ENCODE measurements at regions not wholly inside any gene's neighbourhood (a gene's known extent, or its start where the extent isn't known, plus 50 kb on each side); places are given as distances from the start of the nearest gene placed in this dataset.

DNA sequence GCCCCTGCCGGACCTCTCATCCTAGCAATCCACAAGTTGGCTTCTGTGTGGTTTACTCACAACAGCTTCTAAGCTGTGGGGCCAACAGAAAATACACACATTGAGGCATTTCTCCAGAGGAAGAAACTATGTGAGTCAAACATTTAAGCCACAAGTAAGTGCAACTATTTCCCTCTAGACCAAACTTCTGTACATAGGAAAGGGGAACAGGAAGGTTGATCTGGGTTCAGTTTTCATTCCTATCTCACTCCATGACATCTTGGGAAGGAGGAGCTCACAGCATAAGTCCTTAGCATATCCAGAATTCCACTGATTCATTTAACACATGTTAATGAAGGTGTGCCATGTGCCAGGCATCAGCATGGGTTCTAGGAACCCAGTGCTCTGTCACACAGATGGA lies 72.8 kb upstream of the PICALM start:
- TF ChIP-seq EP300 (IDR thresholded peaks at IDR 0.05; ENCODE audit: borderline replicate concordance) (no peak), TAF1 (IDR thresholded peaks at IDR 0.05; ENCODE audit: low read depth) (no peak), EGR1 (IDR thresholded peaks at IDR 0.05) (no peak), TCF12 (IDR thresholded peaks at IDR 0.05; ENCODE audit: low read depth) (no peak), CREB1 (IDR thresholded peaks at IDR 0.05; ENCODE audit: low read depth) (no peak), TEAD4 (IDR thresholded peaks at IDR 0.05) (no peak), NFIC (IDR thresholded peaks at IDR 0.05) (no peak), YY1 (IDR thresholded peaks at IDR 0.05; ENCODE audit: low read depth) (no peak)
- TF ChIP-seq, protein P1, sequence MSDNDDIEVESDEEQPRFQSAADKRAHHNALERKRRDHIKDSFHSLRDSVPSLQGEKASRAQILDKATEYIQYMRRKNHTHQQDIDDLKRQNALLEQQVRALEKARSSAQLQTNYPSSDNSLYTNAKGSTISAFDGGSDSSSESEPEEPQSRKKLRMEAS (IDR thresholded peaks at IDR 0.05): no peak
- TF ChIP-seq, protein P2, sequence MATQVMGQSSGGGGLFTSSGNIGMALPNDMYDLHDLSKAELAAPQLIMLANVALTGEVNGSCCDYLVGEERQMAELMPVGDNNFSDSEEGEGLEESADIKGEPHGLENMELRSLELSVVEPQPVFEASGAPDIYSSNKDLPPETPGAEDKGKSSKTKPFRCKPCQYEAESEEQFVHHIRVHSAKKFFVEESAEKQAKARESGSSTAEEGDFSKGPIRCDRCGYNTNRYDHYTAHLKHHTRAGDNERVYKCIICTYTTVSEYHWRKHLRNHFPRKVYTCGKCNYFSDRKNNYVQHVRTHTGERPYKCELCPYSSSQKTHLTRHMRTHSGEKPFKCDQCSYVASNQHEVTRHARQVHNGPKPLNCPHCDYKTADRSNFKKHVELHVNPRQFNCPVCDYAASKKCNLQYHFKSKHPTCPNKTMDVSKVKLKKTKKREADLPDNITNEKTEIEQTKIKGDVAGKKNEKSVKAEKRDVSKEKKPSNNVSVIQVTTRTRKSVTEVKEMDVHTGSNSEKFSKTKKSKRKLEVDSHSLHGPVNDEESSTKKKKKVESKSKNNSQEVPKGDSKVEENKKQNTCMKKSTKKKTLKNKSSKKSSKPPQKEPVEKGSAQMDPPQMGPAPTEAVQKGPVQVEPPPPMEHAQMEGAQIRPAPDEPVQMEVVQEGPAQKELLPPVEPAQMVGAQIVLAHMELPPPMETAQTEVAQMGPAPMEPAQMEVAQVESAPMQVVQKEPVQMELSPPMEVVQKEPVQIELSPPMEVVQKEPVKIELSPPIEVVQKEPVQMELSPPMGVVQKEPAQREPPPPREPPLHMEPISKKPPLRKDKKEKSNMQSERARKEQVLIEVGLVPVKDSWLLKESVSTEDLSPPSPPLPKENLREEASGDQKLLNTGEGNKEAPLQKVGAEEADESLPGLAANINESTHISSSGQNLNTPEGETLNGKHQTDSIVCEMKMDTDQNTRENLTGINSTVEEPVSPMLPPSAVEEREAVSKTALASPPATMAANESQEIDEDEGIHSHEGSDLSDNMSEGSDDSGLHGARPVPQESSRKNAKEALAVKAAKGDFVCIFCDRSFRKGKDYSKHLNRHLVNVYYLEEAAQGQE (IDR thresholded peaks at IDR 0.05; ENCODE audit: low read depth): no peak

DNA sequence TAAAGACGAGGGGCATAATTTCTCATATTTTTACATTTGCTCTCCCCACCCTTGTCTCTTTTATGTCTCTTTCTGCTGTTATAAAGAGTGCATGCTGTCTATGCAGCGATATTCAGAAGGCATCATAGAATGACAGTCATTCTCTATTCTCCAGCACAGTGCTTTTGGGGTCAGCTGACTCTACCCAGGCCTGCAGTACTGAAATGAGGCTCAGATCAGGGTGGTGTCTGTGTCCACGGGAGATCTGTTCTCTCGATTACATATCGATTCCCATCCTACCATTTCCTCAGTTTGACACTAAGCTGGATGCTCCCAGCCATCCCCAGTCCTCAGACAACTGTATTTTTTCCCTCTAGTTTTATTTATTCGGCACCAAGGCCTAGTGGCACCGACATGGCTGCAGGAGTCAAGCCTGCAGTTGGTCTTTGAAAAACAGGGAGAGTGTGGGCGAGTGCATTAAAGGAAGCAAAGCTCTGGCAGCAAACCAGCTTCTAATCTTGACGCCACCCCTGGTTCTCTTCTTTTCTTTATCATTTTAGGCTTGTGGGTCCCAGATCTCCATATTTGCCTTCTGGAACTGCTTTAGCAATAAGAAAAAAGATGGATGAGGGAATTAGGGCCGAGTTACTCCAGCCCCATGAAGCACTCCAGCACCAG lies 71.6 kb upstream of the PICALM start:
- no peak for TF ChIP-seq CREB1 (IDR thresholded peaks at IDR 0.05; ENCODE audit: low read depth)
- TF ChIP-seq EP300 (IDR thresholded peaks at IDR 0.05; ENCODE audit: borderline replicate concordance): no peak
- TF ChIP-seq NFIC (IDR thresholded peaks at IDR 0.05): no peak
- no peak for TF ChIP-seq TCF12 (IDR thresholded peaks at IDR 0.05; ENCODE audit: low read depth)
- TF ChIP-seq, protein P2 (IDR thresholded peaks at IDR 0.05; ENCODE audit: low read depth): no peak
- no peak for TF ChIP-seq RAD21 (IDR thresholded peaks at IDR 0.05; ENCODE audit: low read depth)
- TF ChIP-seq, protein P3, sequence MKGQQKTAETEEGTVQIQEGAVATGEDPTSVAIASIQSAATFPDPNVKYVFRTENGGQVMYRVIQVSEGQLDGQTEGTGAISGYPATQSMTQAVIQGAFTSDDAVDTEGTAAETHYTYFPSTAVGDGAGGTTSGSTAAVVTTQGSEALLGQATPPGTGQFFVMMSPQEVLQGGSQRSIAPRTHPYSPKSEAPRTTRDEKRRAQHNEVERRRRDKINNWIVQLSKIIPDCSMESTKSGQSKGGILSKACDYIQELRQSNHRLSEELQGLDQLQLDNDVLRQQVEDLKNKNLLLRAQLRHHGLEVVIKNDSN (IDR thresholded peaks at IDR 0.05): no peak
- no peak for TF ChIP-seq FOXM1 (IDR thresholded peaks at IDR 0.05; ENCODE audit: borderline replicate concordance, low read depth)
- TF ChIP-seq, protein P1 (IDR thresholded peaks at IDR 0.05): no peak
- no peak for TF ChIP-seq EGR1 (IDR thresholded peaks at IDR 0.05)
- no peak for TF ChIP-seq TEAD4 (IDR thresholded peaks at IDR 0.05)
- no peak for TF ChIP-seq ZBTB7A (IDR thresholded peaks at IDR 0.05; ENCODE audit: low read depth)

DNA sequence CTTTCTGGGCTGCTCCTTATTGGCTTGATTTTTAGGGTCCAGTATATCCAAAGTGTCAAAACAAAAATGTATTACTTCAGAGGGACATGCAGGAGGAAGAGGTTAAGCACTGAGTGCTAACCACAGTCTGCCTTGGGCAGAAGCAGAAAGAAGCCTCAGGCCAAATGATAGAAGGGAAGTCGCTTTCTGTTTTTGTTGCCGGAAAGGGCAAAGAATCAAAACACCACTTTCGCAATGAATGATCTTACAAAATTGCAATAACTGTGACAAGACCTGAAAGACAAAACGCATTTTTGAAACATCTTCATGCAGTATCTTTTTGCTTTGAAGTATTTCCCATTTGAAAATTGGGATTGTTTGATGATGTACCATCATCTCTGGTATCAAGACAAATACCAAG lies 70.1 kb upstream of the PICALM start:
- TF ChIP-seq EGR1 (IDR thresholded peaks at IDR 0.05): no peak
- TF ChIP-seq, protein P3 (IDR thresholded peaks at IDR 0.05): no peak
- TF ChIP-seq CEBPB (IDR thresholded peaks at IDR 0.05): no peak
- no peak for TF ChIP-seq YY1 (IDR thresholded peaks at IDR 0.05; ENCODE audit: low read depth)
- TF ChIP-seq NFIC (IDR thresholded peaks at IDR 0.05): no peak
- TF ChIP-seq, protein P1 (IDR thresholded peaks at IDR 0.05): no peak
- no peak for TF ChIP-seq TEAD4 (IDR thresholded peaks at IDR 0.05)
- no peak for TF ChIP-seq FOXM1 (IDR thresholded peaks at IDR 0.05; ENCODE audit: borderline replicate concordance, low read depth)
- TF ChIP-seq, protein P2 (IDR thresholded peaks at IDR 0.05; ENCODE audit: low read depth): no peak

DNA sequence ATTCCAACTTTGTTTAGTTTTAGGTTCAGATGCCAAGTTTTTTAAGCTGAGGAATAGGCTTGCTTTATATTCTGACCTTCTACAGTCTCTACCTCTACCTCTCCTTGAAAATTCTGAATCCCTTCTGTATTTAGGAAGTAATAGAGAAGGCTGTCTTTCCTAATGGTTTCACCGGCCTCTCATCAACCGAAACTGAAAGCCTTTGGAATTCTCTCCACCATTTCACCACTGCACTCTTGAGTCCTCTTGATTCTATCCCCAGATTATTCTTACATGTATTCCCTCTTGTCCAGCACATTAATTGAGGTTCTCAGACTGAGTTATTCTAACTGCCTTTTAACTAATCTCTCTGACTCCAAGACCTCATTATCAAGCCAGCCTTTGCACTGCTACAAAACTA lies 67.7 kb upstream of the PICALM start:
- TF ChIP-seq NFIC (IDR thresholded peaks at IDR 0.05) (no peak), ZBTB7A (IDR thresholded peaks at IDR 0.05; ENCODE audit: low read depth) (no peak), CREB1 (IDR thresholded peaks at IDR 0.05; ENCODE audit: low read depth) (no peak), TEAD4 (IDR thresholded peaks at IDR 0.05) (no peak), TAF1 (IDR thresholded peaks at IDR 0.05; ENCODE audit: low read depth) (no peak), EP300 (IDR thresholded peaks at IDR 0.05; ENCODE audit: borderline replicate concordance) (no peak), RAD21 (IDR thresholded peaks at IDR 0.05; ENCODE audit: low read depth) (no peak)
- TF ChIP-seq, protein P3 (IDR thresholded peaks at IDR 0.05): no peak

All from Ishikawa (cell line).